Fibroblast of skin of right quadriceps (primary cell): ENCODE measurements at regions not wholly inside any gene's neighbourhood (a gene's known extent, or its start where the extent isn't known, plus 50 kb on each side); places are given as distances from the start of the nearest gene placed in this dataset.

Source experiments
- DNase-seq: peaks from one replicate; pipeline ENCODE4 v3.0.0-alpha.2; 2013

DNA sequence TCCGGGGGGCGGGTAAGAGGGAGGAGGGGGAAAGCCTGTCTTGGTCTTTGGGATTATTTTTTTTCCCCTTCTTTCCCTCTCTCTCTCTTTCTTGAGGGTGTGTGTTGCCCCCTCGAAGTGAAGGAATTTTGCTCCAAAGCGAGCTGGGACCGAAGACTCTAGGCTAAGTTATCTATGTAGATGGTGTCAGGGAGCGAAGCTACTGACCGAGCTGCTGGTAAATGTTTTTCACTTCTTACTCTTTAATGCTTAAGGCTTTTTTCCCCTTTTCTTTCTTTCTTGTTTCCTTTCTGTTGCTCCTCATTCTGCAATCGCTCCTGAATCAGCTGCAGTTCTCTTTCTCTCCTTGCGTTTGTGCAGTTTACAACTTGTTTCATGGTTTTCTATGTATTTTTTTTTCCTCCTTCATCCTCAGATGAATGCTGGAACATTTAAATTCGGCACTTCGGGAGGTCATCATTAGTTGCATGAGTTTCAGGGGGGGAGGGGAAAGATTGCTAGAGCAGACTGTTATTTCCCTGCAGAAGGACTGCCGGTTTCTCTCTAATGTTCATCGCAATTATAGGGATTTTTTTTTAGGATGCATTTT is 1312.0 kb upstream of the WWC1 start:
- peak; percentile 1 for DNase-seq

DNA sequence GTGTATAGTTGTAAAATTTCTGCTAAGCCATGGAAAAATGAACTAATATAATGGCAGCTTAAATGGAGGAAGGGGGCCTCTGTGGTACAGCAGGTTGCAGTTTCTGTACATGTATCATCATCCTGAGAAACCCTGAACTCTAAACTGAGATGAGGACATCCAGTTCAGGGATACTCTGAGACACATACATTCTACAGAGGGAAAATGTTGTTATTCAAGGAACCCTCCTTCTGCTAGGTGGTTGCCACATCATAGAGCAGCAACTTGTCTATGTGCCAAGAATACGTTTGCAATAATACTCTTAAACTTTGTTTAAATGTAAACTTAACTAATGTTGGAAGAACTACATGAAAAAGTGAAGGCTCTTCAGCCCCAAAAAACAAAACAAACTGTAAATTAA is 1310.8 kb upstream of the WWC1 start:
- no peak for DNase-seq

DNA sequence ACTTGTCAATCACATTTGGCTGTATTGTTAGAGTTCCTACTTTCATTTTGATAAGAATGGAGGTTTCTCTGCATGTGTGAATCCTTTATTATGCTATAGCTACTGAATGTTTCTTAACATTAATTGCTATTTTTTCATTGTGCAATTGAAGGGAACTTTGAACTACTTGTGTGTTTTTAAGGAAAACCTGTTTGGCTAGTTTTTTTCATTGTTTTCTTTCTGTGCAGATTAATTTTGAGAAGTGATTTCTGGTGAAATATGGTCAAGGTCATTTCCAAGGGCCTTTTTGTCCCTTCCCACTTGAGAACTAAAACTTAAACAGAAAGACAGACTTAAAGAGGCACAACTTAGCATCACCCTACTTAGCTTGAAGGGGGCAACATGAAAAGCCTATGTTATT is 1309.2 kb upstream of the WWC1 start:
- no peak for DNase-seq

DNA sequence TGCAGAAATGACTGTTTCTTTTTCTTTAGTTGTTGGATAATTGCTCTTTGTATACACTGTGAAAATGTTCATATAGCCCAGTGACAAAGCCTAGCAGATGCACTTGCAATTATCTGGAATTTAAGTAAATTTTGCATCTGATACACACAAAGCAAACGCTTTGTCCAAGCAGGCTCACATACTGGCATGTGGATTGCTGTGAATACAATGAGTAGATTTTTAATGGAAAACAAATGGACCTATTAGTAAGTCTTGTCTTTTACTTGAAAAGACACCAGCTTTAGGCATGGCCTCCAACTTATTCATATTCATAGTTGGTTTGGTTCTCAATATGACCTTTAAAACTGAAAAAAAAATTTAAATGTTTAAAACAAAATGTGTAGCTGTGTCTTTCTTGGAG is 1299.8 kb upstream of the WWC1 start:
- no peak for DNase-seq

DNA sequence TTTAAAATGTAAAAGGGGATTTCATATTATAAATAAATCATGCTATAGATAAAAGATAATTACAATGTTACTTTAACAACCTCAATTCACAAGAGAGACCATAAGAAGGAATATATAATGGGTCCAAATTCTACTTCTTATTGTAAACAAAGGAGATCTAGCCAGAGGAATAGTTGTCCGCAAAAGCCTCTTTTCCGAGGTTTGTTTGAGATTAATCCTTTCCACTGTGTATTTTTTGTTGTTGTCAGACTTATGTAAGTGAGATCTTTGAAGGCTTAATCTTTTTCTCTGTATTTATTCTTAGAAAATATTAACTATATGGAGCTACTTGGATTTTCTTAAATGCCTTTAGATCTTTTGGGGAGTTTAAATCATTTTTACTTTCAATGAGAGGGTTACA is 1299.3 kb upstream of the WWC1 start:
- DNase-seq = no peak

DNA sequence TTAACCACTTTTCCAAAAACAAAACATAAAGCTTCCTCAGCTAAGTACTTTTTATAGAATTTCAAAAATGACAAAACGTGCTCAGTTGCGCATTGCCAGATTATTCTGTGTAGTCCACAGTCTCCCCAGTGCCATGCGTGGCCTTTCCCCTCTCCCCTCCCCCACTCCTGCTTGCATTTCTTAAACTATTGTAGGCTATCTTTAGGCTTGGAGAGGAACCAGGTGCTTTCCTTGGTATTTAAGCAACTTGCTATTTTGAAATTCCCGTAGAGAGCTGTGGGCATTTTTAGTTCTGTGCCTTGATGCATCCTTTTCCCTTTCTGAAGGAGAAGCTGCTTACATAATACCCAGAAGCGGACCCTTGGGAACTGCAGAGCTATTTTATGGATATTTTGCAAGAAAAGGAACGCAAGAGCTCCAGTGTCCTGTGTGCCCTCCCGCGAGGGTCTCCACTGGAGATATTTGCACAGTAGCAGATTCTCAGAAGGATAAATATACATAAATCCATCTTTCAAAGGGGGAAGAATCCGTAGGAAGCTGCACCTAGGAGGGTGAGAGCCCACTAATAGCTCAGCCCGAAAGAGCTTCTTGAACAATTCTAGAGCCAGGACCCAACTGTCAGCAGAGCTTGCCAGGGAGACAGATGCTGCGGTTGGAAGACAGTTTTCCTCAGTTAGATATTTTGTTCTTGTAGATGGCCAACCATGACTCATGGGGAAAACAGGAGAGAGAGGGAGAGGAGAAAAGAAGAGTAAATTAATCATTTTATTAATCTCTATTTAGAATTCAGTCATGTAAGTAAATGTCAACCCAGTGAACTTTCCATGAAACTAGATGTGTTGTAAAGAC is 1298.3 kb upstream of the WWC1 start:
- DNase-seq = no peak

DNA sequence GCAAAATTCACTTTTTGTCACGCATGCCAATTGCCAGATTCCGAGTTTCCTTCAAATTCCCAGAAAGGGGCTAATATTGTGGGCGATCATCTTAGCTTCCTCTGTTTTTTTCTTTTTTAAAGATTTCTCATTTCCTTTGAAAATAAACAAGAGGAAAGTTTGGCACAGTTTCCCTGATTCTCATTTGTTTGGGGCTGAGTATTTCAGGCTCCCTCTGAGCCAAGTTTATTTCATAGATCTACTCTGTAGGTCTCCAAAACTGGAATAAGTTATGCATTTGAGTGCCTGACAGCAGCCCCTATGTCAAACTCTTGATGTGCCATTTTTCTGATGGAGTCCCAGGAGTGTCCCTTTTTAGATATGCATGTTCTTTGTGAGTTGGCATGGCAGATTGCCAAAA is 1297.2 kb upstream of the WWC1 start:
- no peak for DNase-seq

DNA sequence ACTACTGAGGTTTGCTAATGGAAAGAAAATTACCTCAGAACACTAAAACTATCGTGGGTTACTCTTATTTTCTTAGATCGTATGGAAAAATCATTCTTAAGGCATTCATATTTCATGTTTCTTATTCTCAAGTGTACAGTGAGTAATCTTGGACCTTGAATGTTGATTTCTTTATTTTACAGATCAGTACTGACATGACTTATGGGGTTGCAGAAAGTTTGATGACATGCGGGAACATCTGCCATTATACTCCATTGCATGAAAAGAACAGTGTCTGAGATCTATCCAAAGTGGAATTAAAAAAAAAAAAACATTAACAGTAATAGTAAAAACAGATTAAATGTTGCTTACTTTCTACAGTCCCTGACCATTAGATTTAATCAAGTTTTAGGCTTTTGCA is 1290.2 kb upstream of the WWC1 start:
- no peak for DNase-seq

DNA sequence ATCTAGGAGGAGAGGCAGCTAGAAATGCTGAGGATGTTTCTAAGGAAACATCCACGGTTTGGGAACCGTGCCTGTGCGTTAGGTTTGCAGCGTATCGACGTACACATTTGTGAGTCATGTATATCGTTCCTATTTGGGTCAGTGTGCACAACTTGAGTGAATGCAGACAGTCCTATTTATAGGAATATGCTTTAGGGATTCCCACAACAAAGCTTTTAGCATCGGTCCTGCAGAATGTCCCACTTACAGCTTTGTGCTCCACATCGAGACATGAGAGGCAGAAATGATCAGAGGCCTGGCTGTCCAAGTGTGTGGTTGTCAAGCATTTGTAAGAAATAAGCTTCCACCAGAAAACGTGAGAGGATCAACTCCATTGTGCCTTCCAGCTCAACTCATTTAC is 1282.7 kb upstream of the WWC1 start:
- no peak for DNase-seq

DNA sequence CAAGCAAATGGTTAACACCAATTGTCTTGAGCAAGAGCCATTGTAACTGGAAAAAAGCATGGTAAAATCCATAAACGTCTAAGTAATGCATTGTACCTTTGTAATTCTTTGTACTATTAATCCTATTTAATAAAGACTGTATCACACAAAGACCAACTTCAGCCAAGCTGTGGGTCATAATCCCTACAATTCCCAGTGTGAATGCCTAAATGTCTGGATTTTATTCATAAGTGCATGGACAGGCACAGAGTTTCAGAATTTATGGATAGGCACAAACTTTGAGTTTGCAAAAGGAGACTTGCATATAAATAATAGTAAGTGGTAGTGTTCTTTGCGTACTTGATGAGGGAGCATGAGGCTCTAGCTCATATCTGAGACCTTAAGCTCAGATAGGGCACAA is 1280.2 kb upstream of the WWC1 start:
- DNase-seq = no peak

DNA sequence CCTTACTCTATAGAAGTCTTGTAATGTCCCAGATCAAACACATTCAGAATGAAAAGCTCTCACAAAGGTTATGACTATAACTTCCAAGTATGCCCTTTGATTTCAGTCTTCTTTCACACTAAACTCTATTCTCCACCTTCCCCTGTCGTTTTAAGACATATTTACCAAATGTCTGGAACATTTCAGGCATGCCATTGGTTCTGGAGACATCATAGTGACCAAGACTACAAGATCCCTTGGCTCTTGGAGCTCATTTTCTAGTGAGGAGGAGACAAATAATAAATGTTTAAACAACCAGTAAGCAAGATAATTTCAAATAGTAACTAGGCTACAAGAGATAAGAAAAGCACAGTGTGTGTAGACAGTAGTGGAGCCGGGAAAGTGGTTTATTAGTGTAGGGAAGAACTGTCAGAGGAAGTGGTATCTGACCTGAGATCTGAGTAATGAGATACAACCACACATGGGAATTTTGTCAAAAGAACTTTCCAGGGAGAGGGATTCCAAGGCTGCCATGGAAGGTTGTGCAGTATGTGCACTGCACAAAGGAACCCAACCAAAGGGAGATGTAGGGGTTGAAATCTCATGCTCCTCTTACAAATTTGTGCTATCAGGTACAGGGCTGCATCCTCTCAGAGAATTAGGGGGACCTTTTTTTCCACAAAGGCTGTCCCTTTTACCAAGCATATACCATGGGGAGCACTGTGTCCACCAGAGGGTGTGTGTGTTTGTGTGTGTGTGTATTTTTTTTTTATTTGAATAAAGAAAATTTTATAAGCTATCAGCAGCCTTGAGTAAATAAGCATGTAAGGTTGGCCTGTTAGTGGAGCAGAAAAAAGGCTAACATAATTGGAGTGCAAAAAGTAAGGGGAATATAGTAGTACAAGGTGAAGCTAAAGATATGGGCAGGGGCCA is 1279.1 kb upstream of the WWC1 start:
- DNase-seq = no peak

DNA sequence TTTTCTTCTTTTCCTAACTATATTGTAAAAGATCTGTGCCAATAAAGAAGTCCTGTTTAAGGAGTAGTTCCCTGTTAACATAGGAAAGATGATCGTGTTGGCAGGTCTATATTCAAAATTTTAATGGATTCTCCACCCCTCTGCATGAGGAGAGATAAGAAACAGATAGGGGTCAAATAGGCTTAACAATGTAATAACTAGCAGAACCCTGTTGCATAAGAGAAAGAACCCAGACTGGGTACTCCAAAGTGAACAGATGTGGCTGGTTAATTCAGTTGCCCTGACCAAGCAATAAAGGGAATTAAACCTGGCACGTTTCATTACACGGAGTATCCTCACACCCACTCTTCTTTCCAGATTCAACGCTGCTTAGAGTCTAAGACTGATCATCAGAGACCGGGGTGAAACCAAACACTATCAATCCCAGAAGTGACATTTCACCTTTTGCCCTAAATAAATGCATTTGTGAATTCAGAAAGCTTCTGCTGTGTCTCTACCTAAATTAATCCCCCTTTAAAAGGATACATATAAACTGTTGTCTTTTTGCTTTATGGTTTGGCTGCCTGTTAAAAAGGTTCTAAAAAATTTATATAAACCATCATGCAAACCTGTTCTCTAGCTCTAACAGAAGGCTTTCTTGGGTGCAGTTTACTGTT is 1276.9 kb upstream of the WWC1 start:
- DNase-seq = no peak

DNA sequence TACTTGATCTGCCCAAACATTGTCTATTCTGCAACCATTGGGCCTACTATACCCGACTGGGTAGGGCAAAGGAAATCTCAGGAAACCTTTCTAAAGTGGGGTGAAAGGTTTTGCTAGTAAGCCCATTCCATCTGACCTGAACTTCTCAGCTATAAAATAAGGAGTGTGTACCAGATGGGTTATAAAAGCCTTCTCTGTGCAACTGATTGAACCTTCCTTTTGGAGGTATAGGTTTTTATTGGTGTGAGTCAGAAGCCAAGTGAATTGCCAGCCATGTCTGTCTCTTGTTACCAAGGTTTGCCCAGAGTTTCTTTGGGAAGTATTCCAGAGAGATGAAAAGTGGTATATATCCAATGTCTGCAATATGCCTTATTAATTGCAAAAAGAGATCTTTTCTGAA is 1271.0 kb upstream of the WWC1 start:
- no peak for DNase-seq

DNA sequence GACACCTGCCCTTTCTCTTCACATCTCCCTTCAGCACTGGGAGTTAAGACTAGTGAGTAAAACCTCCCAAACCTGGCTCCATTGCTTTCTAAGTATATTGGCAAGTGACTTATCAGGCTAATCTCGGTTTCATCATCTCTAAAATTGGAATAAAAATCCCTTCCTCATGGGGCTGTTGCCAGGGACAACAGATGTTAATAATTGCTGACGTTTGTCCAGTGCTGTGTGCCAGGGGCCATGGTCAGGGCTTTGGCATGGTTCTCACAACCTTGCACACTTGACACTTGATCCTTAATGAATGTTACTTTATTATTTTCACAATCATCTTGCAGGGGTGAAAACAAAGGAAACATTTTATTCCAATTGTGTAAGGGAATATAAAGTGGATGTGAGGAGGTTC is 1262.0 kb upstream of the WWC1 start:
- no peak for DNase-seq

DNA sequence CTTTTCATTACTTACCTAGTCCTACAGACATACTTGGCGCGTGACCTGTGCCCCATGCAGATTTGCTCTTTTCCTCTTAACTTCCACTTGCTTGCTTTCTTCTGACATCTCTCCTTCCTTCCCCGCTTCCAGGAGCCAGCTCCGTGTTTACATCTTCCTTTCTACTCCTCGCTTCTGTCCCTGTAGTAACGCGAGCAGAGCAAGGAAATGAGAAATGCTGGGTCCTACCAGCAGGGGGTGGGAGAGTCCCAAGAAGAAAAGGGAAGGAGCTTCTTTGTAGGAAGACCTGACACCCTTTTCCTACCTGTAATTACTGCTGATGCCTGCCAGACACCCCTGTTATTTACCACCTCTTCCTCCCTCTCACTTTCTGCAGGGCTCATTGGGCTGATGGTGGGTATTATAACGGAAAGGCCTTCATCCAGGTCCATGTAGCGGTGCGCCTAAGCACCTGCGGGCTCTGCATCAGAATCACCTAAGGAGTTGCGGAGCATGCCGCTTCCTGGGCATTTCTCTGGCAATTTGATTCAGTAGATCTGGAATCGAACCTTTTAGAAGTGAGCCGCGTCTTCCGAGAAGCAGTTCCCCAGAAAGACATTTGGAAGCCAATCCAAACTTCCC is 1260.8 kb upstream of the WWC1 start:
- DNase-seq = peak; percentile 14

DNA sequence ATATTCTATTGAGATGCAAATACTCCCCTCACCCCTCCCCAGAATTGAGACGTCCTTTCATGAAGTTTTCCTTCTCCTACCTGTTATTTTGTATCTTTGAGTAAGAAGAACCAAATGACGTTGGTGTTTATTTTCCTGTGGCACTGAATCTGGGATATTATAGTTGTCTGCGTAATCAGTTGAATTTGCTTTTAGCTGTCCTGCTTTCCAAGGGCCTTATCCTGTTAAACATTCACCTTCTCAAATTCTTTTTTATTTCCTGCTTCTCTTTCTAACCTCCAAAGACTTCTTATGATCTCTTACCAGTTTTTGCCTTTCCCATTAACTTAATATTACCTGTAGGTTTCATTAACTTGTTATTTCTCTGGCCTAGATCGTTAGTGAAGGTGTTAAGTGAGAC is 1254.9 kb upstream of the WWC1 start:
- DNase-seq = no peak

DNA sequence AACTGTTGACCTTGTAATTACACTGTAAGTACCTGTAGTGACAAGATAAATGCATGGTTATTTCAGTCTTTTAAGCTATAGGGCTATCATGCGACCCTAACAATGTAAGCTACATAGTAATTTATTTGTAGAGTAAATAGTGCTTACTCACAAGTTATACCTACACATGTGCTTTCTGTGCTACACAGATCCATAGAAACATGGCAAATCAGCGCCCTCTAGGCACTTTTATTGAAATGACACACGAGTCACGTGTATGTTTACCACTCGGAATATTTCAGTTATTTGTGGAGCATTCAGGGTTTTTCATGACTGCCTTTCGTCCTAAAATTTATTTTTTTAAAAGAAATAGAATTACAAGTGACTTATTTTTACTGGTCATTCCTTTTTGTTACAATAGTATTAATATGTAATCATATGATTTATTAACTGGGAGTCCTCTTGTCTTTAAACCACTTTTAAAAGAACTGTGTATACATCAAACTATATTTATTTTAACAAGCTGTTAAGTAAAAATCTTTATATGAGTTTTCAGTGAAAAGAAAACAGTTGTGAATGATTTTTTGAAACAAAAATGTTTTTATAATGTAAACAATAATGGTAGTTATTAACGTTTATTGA is 1242.3 kb upstream of the WWC1 start:
- DNase-seq = peak; percentile 51

DNA sequence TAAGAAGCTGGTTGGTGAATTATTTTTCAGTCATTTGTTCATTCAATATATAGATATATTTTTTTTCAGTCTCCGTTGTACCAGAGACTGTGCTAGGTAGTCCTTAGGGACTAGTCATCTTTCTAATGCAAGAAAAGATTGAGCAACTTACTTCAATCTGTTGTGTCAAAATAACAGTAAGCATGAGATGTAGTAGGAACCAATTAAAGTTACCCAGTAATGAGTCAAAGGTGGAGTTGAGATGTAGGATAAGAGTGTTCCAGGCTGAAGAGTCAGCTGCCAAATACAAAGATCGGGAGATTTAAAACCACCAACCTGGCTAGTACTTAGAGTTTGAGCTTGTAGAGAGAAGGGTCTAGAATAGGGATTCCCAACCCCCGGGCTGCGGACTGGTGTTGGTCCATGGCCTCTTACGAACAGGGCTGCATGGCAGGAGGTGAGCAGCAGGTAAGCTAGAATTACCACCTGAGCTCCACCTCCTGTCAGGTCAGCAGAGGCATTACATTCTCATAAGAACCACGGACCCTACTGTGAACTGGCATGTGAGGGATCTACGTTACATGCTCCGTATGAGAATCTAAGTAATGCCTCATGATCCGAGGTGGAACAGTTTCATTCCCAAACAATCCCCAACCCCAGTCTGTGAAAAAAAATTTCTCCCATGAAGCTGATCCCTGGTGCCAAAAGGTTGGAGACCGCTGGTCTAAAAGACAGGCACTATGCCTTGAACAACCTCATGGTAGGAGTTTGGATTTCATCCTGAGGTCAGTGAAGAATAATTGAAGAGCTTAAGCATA is 1241.5 kb upstream of the WWC1 start:
- no peak for DNase-seq

DNA sequence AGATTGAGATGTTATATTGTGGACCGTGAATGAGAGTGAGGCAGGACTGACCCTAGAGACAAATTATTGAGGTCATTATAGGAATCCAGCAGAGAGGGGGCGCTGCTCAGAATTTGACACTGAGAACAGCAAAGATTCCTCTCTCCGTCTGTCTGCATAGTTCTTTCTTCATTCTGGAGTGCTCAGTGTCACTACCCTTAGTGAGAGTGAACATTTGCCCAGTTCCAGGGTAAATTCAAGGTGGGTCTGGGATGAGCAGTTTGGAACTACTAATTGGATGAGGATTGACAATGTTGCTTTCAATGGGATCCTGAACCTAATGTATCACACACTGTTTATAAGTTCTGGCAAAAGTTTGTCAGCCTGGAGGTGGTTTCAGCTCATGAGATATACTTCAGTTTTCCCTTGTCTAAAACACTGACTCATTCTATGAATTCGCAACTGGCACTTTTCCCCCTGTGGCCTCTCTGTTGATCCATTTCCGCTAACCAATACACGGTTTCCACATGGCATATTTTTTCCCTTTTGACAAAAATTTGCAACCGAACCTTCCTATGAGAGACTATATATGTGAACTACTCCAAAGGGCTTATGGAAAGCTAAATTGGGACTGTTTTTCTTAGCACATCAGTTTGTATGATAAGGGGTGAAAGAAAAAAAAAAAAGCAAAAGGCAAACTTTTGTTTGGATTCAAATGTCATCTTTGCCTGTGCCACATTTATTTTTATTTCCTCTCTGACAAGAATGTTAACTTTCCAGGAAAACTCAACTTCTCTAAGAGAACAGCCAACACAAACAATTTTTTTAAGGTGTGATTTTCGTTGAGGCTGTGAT is 1240.7 kb upstream of the WWC1 start:
- peak; percentile 17 for DNase-seq

DNA sequence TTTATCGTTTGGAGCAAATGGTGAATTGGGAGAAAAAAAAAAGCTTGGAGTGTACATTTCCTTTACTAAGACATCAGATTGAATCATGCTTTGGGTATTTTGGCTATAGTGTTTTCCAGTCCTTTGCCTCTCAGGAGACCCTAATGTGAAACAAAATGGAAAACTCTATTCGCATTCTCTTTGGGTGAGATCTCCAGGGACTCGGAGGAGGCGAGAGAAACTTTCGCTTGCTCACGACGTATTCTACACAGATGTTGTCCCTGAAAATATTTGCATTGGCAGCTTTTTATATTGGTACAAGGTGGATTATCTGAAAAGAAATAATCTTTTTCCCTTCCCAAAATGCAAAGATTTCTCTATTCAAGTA is 1240.1 kb upstream of the WWC1 start:
- DNase-seq = no peak

DNA sequence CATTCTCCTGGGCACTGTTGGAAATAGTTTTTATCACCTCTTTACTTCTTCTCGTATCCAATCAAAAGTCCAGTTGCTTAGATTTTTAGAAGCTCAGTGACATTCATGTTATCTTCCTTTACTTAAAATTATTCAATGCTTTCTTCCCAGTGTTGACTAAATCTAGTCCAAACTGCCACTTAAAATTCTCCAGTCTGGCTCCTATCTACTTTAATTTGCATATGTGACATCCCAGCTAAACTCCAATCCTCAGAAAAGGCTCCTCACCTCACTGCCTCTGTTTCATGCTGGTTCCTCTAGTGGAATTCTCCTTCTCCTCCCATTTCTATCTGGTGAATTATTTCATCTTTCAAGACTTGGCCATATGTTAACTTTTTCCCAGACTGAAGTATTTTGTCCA is 1238.7 kb upstream of the WWC1 start:
- DNase-seq = no peak
